ENCODE measurements at regions not wholly inside any gene's neighbourhood (a gene's known extent, or its start where the extent isn't known, plus 50 kb on each side); places are given as distances from the start of the nearest gene placed in this dataset.

DNA sequence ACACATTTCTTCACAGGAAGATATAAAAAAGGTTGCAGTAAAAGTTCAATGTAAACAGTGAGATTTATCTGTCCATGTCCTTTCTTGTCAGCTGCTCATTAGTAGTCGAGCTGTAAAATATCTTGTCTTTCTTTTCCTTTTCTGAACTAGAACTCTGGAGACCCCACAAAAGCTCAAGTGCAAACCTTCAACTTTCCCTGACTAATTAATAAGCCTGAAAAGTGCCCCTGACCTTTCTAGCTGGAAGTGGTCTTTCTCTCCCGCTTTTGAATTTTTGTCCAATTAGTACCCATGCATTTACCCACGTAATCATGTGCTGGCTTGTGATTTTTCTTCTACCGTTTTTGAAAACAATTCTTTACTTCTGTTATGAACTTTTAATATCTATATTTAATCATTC lies 63.6 kb upstream of the EHBP1 start:
- H3K4me3 Mint-ChIP-seq, result no peak overlapping the region
- Histone ChIP-seq H3K27me3 (ENCODE audit: control insufficient read depth in 2 of 2, insufficient read depth in 2 of 2, low read length in 2 of 2) (no peaks in the 10 kb centered on the region), H2AFZ (ENCODE audit: insufficient read depth, low read depth, low read length, poor library complexity, severe bottlenecking) (no peak overlapping the region), H3K36me3 (replicated peaks in 1 of 2; ENCODE audit: control insufficient read depth in 1 of 2, insufficient read depth in 2 of 2, low read length in 2 of 2) (no peaks in the 10 kb centered on the region), H3K4me3 (replicated peaks in 1 of 3; ENCODE audit: low read depth in 2 of 3, low read length in 3 of 3) (no peak overlapping the region), H3K27ac (ENCODE audit: low read depth in 1 of 2, low read length in 2 of 2) (no peak overlapping the region), H3K4me1 (ENCODE audit: control insufficient read depth in 1 of 2, insufficient read depth in 2 of 2, low read length in 2 of 2) (no peaks in the 10 kb centered on the region), H3K9me3 (replicated peaks in 1 of 2; ENCODE audit: control insufficient read depth in 1 of 2, insufficient read depth in 1 of 2, low read length in 2 of 2) (no peaks in the 10 kb centered on the region), H4K20me1 (ENCODE audit: insufficient read depth, low read length) (no peaks in the 10 kb centered on the region), H3K9ac (ENCODE audit: insufficient read depth, low read length, poor library complexity, severe bottlenecking) (no peak overlapping the region), H3K79me2 (ENCODE audit: insufficient read depth, low read length) (no peaks in the 10 kb centered on the region), H3K4me2 (replicated peaks; ENCODE audit: extremely low read depth, low read length, poor library complexity, severe bottlenecking) (no peak overlapping the region)
- no CpG with 5 or more reads among the region's 4 CpGs for WGBS (ENCODE audit: insufficient coverage)
- H3K9me3 Mint-ChIP-seq, result peaks cover 0 to 15% (median 7%) of the 10 kb centered on the region in 7 donors
- intact Hi-C loops (cut with micrococcal nuclease), result no loop called here
- TF ChIP-seq, protein P1, sequence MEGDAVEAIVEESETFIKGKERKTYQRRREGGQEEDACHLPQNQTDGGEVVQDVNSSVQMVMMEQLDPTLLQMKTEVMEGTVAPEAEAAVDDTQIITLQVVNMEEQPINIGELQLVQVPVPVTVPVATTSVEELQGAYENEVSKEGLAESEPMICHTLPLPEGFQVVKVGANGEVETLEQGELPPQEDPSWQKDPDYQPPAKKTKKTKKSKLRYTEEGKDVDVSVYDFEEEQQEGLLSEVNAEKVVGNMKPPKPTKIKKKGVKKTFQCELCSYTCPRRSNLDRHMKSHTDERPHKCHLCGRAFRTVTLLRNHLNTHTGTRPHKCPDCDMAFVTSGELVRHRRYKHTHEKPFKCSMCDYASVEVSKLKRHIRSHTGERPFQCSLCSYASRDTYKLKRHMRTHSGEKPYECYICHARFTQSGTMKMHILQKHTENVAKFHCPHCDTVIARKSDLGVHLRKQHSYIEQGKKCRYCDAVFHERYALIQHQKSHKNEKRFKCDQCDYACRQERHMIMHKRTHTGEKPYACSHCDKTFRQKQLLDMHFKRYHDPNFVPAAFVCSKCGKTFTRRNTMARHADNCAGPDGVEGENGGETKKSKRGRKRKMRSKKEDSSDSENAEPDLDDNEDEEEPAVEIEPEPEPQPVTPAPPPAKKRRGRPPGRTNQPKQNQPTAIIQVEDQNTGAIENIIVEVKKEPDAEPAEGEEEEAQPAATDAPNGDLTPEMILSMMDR (IDR thresholded peaks at IDR 0.05), result no peak
- H3K27me3 Mint-ChIP-seq (ENCODE audit: low read depth in 3 of 3), result no peaks in the 10 kb centered on the region
- H3K4me1 Mint-ChIP-seq, result no peaks in the 10 kb centered on the region
- H3K27ac Mint-ChIP-seq, result no peak overlapping the region
- H3K36me3 Mint-ChIP-seq, result no peaks in the 10 kb centered on the region
- DNase-seq, result no peak

DNA sequence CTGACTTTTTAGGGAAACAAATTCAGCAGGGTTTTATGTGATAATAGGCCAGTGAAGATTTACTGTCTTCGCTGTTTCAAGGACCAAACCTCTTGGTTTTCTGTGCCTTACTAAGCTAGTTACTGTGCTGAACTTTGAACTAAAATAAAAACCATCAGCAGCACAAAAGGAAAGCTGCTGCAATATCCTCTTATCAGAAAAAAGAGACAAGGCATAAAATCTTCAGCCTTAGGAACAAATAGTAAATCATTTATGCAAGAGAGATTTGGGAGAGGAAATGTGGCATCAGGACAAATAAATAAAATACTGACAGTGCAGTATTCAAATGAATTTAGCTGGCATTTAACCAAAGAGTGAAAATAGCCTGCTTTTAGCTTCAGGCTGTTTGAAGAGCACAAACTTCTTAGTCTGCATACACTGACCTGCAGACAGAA lies 64.1 kb upstream of the EHBP1 start:
- H3K27ac Mint-ChIP-seq, result no peak overlapping the region
- WGBS (ENCODE audit: insufficient coverage), result no CpG with 5 or more reads among the region's 1 CpG
- no peak for DNase-seq

More for the DNA sequence above, 64.1 kb upstream of the EHBP1 start:
- Mint-ChIP-seq H3K9me3 (peaks cover 0 to 19% (median 9%) of the 10 kb centered on the region in 7 donors), H3K36me3 (no peaks in the 10 kb centered on the region), H3K4me3 (no peak overlapping the region), H3K4me1 (no peaks in the 10 kb centered on the region), H3K27me3 (ENCODE audit: low read depth in 3 of 3) (no peaks in the 10 kb centered on the region)
- Histone ChIP-seq H3K27me3 (ENCODE audit: control insufficient read depth in 2 of 2, insufficient read depth in 2 of 2, low read length in 2 of 2) (no peaks in the 10 kb centered on the region), H3K9me3 (replicated peaks in 1 of 2; ENCODE audit: control insufficient read depth in 1 of 2, insufficient read depth in 1 of 2, low read length in 2 of 2) (no peaks in the 10 kb centered on the region), H4K20me1 (ENCODE audit: insufficient read depth, low read length) (no peaks in the 10 kb centered on the region), H3K4me2 (replicated peaks; ENCODE audit: extremely low read depth, low read length, poor library complexity, severe bottlenecking) (no peak overlapping the region), H3K79me2 (ENCODE audit: insufficient read depth, low read length) (no peaks in the 10 kb centered on the region), H3K27ac (ENCODE audit: low read depth in 1 of 2, low read length in 2 of 2) (no peak overlapping the region), H3K36me3 (replicated peaks in 1 of 2; ENCODE audit: control insufficient read depth in 1 of 2, insufficient read depth in 2 of 2, low read length in 2 of 2) (no peaks in the 10 kb centered on the region), H3K4me3 (replicated peaks in 1 of 3; ENCODE audit: low read depth in 2 of 3, low read length in 3 of 3) (no peak overlapping the region), H2AFZ (ENCODE audit: insufficient read depth, low read depth, low read length, poor library complexity, severe bottlenecking) (no peak overlapping the region), H3K9ac (ENCODE audit: insufficient read depth, low read length, poor library complexity, severe bottlenecking) (no peak overlapping the region), H3K4me1 (ENCODE audit: control insufficient read depth in 1 of 2, insufficient read depth in 2 of 2, low read length in 2 of 2) (no peaks in the 10 kb centered on the region)
- intact Hi-C loops (cut with micrococcal nuclease), result no loop called here
- TF ChIP-seq, protein P1 (IDR thresholded peaks at IDR 0.05), result no peak

Measured in CD14-positive monocyte (primary cell).